ENCODE measurements at regions not wholly inside any gene's neighbourhood (a gene's known extent, or its start where the extent isn't known, plus 50 kb on each side); places are given as distances from the start of the nearest gene placed in this dataset.
"Not testable (repeated sequence)": the region's sequence is repeated elsewhere in the genome, so short reads cannot be mapped to it uniquely, and the experiment has no call there.

- intact Hi-C loops (cut with micrococcal nuclease), result no loop called here
- Mint-ChIP-seq H3K9me3 (peaks cover 6% of the 10 kb centered on the region), H3K27me3 (peaks cover 10% of the 10 kb centered on the region), H3K36me3 (ENCODE audit: low read depth) (no peaks in the 10 kb centered on the region), H3K4me3 (no peak overlapping the region), H3K4me1 (ENCODE audit: low read depth) (peaks cover 5% of the 10 kb centered on the region), H3K27ac (no peak overlapping the region)
These were observed 136.1 kb upstream of the ERRFI1 start for GRCh38 chr1:8162168-8162567.

DNA sequence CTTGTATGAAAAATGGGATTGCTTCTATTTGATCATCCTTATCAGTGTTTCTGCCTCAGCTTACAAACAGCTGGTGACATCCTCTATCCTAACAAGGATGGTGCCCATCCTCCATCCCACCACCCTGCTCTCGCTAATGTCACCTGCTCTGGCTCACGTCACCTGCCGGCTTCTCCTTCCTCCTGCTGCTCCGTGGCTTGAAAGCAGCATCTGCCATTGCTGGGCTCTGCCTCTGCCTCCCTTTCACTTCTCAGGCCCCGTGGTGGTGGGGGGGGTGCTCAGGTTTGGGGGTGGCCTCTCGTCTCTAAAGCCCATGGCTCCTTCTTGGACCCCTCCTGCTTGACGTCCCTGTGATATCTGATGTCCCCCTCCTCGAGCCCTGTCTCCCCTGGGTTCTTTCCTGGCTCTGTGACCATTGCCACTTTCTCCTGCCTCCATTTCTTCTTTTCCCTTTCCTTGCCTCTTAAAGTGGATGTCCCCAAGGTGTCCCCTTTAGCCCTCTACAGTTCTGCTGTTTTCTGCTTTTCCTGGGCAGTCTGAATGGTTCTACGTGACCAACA, 135.5 kb upstream of the ERRFI1 start:
- Mint-ChIP-seq H3K9me3 (peaks cover 6% of the 10 kb centered on the region), H3K36me3 (ENCODE audit: low read depth) (no peaks in the 10 kb centered on the region), H3K27me3 (peaks cover 12% of the 10 kb centered on the region), H3K4me3 (no peak overlapping the region), H3K27ac (no peak overlapping the region), H3K4me1 (ENCODE audit: low read depth) (peaks cover 5% of the 10 kb centered on the region)
- intact Hi-C loops (cut with micrococcal nuclease), result no loop called here

- Mint-ChIP-seq H3K36me3 (ENCODE audit: low read depth) (no peaks in the 10 kb centered on the region), H3K27me3 (peaks cover 26% of the 10 kb centered on the region), H3K9me3 (peaks cover 6% of the 10 kb centered on the region), H3K4me1 (ENCODE audit: low read depth) (peaks cover 15% of the 10 kb centered on the region), H3K4me3 (no peak overlapping the region), H3K27ac (no peak overlapping the region)
- intact Hi-C loops (cut with micrococcal nuclease), result no loop called here
These were observed 133.4 kb upstream of the ERRFI1 start for GRCh38 chr1:8159470-8160024.

DNA sequence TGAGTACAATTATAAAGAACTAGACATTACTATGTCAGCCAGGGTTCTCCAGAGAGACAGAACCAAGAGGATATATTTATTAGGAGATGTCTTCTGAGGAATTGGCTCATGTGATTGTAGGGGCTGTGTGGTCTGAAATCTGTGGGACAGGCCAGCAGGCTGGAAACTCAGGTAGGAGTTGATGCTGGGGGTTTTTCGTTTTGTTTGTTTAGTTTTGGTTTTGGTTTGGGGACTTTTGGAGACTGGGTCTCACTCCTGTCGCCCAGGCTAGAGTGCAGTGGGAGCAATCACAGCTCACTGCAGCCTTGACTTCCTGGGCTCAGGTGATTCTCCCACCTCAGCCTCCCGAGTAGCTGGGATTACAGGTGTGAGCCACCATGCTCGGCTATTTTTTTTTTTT, 132.9 kb upstream of the ERRFI1 start:
- H3K36me3 Mint-ChIP-seq (ENCODE audit: low read depth), result no peaks in the 10 kb centered on the region
- intact Hi-C loops (cut with micrococcal nuclease), result no loop called here
- peaks cover 15% of the 10 kb centered on the region for H3K4me1 Mint-ChIP-seq (ENCODE audit: low read depth)
- H3K27me3 Mint-ChIP-seq, result peaks cover 30% of the 10 kb centered on the region
- peaks cover 6% of the 10 kb centered on the region for H3K9me3 Mint-ChIP-seq
- no peak overlapping the region for H3K4me3 Mint-ChIP-seq
- no peak overlapping the region for H3K27ac Mint-ChIP-seq

GRCh38 chr1:8157765-8158164, 131.7 kb upstream of the ERRFI1 start:
- Mint-ChIP-seq H3K36me3 (ENCODE audit: low read depth) (no peaks in the 10 kb centered on the region), H3K4me3 (no peak overlapping the region), H3K27ac (no peak overlapping the region), H3K4me1 (ENCODE audit: low read depth) (peaks cover 15% of the 10 kb centered on the region), H3K9me3 (peaks cover 14% of the 10 kb centered on the region), H3K27me3 (peaks cover 39% of the 10 kb centered on the region)
- intact Hi-C loops (cut with micrococcal nuclease), result no loop called here

GRCh38 chr1:8155528-8156186, 129.5 kb upstream of the ERRFI1 start:
- Mint-ChIP-seq H3K4me1 (ENCODE audit: low read depth) (peaks cover 15% of the 10 kb centered on the region), H3K4me3 (no peak overlapping the region), H3K36me3 (ENCODE audit: low read depth) (no peaks in the 10 kb centered on the region), H3K9me3 (peaks cover 14% of the 10 kb centered on the region), H3K27me3 (peaks cover 48% of the 10 kb centered on the region), H3K27ac (no peak overlapping the region)
- intact Hi-C loops (cut with micrococcal nuclease), result no loop called here

- Mint-ChIP-seq H3K27ac (no peak overlapping the region), H3K36me3 (ENCODE audit: low read depth) (no peaks in the 10 kb centered on the region), H3K9me3 (peaks cover 14% of the 10 kb centered on the region), H3K27me3 (peaks cover 52% of the 10 kb centered on the region), H3K4me3 (no peak overlapping the region), H3K4me1 (ENCODE audit: low read depth) (peaks cover 15% of the 10 kb centered on the region)
- intact Hi-C loops (cut with micrococcal nuclease), result no loop called here
These were observed 128.5 kb upstream of the ERRFI1 start for GRCh38 chr1:8154621-8155052.

- intact Hi-C loops (cut with micrococcal nuclease), result no loop called here
- Mint-ChIP-seq H3K27me3 (peaks cover 52% of the 10 kb centered on the region), H3K4me1 (ENCODE audit: low read depth) (peaks cover 15% of the 10 kb centered on the region), H3K4me3 (no peak overlapping the region), H3K27ac (no peak overlapping the region), H3K36me3 (ENCODE audit: low read depth) (no peaks in the 10 kb centered on the region), H3K9me3 (peaks cover 14% of the 10 kb centered on the region)
These were observed 127.9 kb upstream of the ERRFI1 start for GRCh38 chr1:8153961-8154360.

- Mint-ChIP-seq H3K27ac (no peak overlapping the region), H3K4me3 (no peak overlapping the region), H3K36me3 (ENCODE audit: low read depth) (no peaks in the 10 kb centered on the region), H3K27me3 (peaks cover 59% of the 10 kb centered on the region), H3K9me3 (peaks cover 14% of the 10 kb centered on the region), H3K4me1 (ENCODE audit: low read depth) (peaks cover 15% of the 10 kb centered on the region)
- intact Hi-C loops (cut with micrococcal nuclease), result no loop called here
These were observed 126.9 kb upstream of the ERRFI1 start for GRCh38 chr1:8152731-8153702.

GRCh38 chr1:8151647-8152046, 125.5 kb upstream of the ERRFI1 start:
- intact Hi-C loops (cut with micrococcal nuclease), result no loop called here
- Mint-ChIP-seq H3K4me1 (ENCODE audit: low read depth) (peaks cover 10% of the 10 kb centered on the region), H3K27ac (no peak overlapping the region), H3K9me3 (peaks cover 8% of the 10 kb centered on the region), H3K27me3 (peaks cover 60% of the 10 kb centered on the region), H3K36me3 (ENCODE audit: low read depth) (no peaks in the 10 kb centered on the region), H3K4me3 (no peak overlapping the region)

DNA sequence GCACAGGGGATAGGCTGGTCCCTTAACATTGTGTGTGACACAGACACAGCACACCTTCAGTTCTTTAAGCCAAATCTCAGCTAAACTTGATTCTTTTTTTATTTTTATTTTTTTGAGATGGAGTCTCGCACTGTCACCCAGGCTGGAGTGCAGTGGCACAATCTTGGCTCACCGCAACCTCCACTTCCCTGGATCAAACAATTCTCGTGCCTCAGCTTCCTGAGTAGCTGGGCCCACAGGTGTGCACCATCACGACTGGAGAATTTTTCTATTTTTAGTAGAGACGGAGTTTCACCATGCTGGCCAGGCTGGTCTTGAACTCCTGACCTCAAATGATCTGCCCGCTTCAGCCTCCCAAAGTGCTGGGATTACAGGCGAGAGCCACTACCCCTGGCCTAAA, 123.6 kb upstream of the ERRFI1 start:
- H3K9me3 Mint-ChIP-seq; H3K4me3 Mint-ChIP-seq; intact Hi-C loops (cut with micrococcal nuclease); H3K36me3 Mint-ChIP-seq (ENCODE audit: low read depth); H3K27ac Mint-ChIP-seq; H3K4me1 Mint-ChIP-seq (ENCODE audit: low read depth): not testable (repeated sequence)
- peaks cover 51% of the 10 kb centered on the region for H3K27me3 Mint-ChIP-seq

GRCh38 chr1:8147956-8148355, 121.8 kb upstream of the ERRFI1 start:
- Mint-ChIP-seq H3K27me3 (peaks cover 42% of the 10 kb centered on the region), H3K36me3 (ENCODE audit: low read depth) (no peaks in the 10 kb centered on the region), H3K4me3 (no peak overlapping the region), H3K4me1 (ENCODE audit: low read depth) (no peaks in the 10 kb centered on the region), H3K9me3 (no peaks in the 10 kb centered on the region), H3K27ac (no peak overlapping the region)
- intact Hi-C loops (cut with micrococcal nuclease), result no loop called here

- intact Hi-C loops (cut with micrococcal nuclease), result no loop called here
- H3K36me3 Mint-ChIP-seq (ENCODE audit: low read depth), result no peaks in the 10 kb centered on the region
- peaks cover 30% of the 10 kb centered on the region for H3K27me3 Mint-ChIP-seq
- H3K9me3 Mint-ChIP-seq, result no peaks in the 10 kb centered on the region
- no peak overlapping the region for H3K27ac Mint-ChIP-seq
- peaks cover 3% of the 10 kb centered on the region for H3K4me1 Mint-ChIP-seq (ENCODE audit: low read depth)
- H3K4me3 Mint-ChIP-seq, result no peak overlapping the region
These were observed 120.2 kb upstream of the ERRFI1 start for GRCh38 chr1:8146257-8146855.

Measured in dendritic cell treated with granulocyte-macrophage colony-stimulating factor and Interleukin-4, amounts not matched to agents 40 ng/mL and 50 ng/mL, for 4 days (primary cell).